AG09319 (cell line): ENCODE measurements at regions not wholly inside any gene's neighbourhood (a gene's known extent, or its start where the extent isn't known, plus 50 kb on each side); places are given as distances from the start of the nearest gene placed in this dataset.

ENCODE experiments used
- DNase-seq: peaks from one replicate; pipeline ENCODE4 v3.0.0-alpha.2; 2010; ENCODE audit warnings: low read depth; ENCODE audit errors: extremely low read depth
- TF ChIP-seq, protein P1 (sequence below): IDR thresholded peaks from 2 replicates; pipeline ENCODE4 v1.5.1; 2011; ENCODE audit warnings: low read depth, mild to moderate bottlenecking, inconsistent platforms, low read length, moderate library complexity

DNA sequence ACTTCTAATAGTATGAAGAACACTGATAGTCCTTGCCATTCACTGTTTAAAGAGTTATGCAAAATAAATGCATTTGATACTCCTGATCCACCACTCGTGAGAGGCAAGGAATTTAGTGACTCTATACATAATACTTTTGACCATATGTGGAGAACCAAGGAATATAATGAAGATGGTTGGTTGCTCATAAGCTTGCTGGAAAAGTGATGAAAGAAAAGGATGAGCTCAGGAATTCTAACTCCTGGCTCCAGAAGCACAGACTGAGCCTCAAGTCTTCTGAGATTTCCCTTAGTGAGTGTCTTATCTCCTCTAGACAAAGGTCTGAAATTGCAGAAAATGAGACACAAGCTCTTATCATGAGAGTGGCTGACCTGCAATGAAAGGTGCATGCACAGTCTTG is 57.1 kb upstream of the KRAS start:
- TF ChIP-seq, protein P1, sequence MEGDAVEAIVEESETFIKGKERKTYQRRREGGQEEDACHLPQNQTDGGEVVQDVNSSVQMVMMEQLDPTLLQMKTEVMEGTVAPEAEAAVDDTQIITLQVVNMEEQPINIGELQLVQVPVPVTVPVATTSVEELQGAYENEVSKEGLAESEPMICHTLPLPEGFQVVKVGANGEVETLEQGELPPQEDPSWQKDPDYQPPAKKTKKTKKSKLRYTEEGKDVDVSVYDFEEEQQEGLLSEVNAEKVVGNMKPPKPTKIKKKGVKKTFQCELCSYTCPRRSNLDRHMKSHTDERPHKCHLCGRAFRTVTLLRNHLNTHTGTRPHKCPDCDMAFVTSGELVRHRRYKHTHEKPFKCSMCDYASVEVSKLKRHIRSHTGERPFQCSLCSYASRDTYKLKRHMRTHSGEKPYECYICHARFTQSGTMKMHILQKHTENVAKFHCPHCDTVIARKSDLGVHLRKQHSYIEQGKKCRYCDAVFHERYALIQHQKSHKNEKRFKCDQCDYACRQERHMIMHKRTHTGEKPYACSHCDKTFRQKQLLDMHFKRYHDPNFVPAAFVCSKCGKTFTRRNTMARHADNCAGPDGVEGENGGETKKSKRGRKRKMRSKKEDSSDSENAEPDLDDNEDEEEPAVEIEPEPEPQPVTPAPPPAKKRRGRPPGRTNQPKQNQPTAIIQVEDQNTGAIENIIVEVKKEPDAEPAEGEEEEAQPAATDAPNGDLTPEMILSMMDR, result no peak
- no peak for DNase-seq

DNA sequence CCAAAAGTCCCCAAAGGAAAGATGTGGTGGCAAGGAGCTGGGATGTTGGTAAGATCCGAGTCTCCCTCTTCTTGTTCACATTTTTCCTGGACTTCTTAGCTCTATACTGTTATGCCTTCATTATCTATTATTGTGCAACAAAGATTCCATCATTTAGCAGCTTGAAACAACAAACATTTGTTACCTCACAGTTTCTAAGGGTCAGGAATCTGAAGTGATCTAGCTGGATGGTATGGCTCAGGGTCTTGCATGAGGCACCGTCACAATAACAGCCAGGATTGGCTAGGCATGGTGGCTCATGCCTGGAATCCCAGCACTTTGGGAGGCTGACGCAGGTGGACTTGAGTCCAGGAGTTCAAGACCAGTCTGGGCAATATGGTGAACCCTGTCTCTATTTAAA is 51.1 kb upstream of the KRAS start:
- no peak for DNase-seq
- TF ChIP-seq, protein P1, result no peak
